ENCODE measurements at regions not wholly inside any gene's neighbourhood (a gene's known extent, or its start where the extent isn't known, plus 50 kb on each side); places are given as distances from the start of the nearest gene placed in this dataset.
A peak's percentile ranks its signal among the peaks of the same experiment; 100 is the strongest.

- no peak for TF ChIP-seq ERG (CRISPR knock-in tag; IDR thresholded peaks at IDR 0.05)
- TF ChIP-seq USF1 (CRISPR knock-in tag; IDR thresholded peaks at IDR 0.05), result no peak
These were observed 260.2 kb downstream of the DTWD2 start (continued) for GRCh38 chr5:118728191-118728590.

GRCh38 chr5:118726891-118727290 is 261.5 kb downstream of the DTWD2 start:
- ATAC-seq, result no peak
- CTCF ChIA-PET, result no interaction called here
- peaks cover 24% of the 10 kb centered on the region for H3K4me1 Mint-ChIP-seq

GRCh38 chr5:118723021-118723338 is 265.4 kb downstream of the DTWD2 start:
- Mint-ChIP-seq H3K36me3 (peaks cover 6% of the 10 kb centered on the region; the same call in 1 of the 2 replicates), H3K27me3 (ENCODE audit: low read depth) (no peaks in the 10 kb centered on the region), H3K4me1 (peaks cover 12% of the 10 kb centered on the region), H3K4me3 (no peak overlapping the region), H3K27ac (no peak overlapping the region), H3K9me3 (peaks cover 19% of the 10 kb centered on the region)
- DNase-seq (ENCODE audit: low spot score) (no peak), ATAC-seq (no peak)
- ChIA-PET CTCF (interaction anchor here (0.6 kb wide), 1 partner anchor 62 kb away, joined by 3 read pairs; no protein-coding TSS in a partner anchor), POLR2A (no interaction called here)
- no peak for TF ChIP-seq MLX (CRISPR knock-in tag; IDR thresholded peaks at IDR 0.05)
- TF ChIP-seq GRHL2 (CRISPR knock-in tag; IDR thresholded peaks at IDR 0.05; ENCODE audit: insufficient replicate concordance, severe bottlenecking), result no peak
- TF ChIP-seq TP53 (CRISPR knock-in tag; IDR thresholded peaks at IDR 0.05), result no peak
- no peak for TF ChIP-seq ARID4B (CRISPR knock-in tag; IDR thresholded peaks at IDR 0.05; ENCODE audit: borderline replicate concordance)
- TF ChIP-seq RELA (CRISPR knock-in tag; IDR thresholded peaks at IDR 0.05; ENCODE audit: borderline replicate concordance), result no peak
- no peak for TF ChIP-seq ZNF671 (CRISPR knock-in tag; IDR thresholded peaks at IDR 0.05)
- no peak for TF ChIP-seq ZNF425 (CRISPR knock-in tag; conservative IDR thresholded peaks at IDR 0.05)

More at GRCh38 chr5:118726891-118727290, 261.5 kb downstream of the DTWD2 start:
- Mint-ChIP-seq H3K27me3 (ENCODE audit: low read depth) (no peaks in the 10 kb centered on the region), H3K36me3 (peaks cover 3% of the 10 kb centered on the region; the same call in 1 of the 2 replicates), H3K4me3 (no peak overlapping the region), H3K9me3 (peaks cover 9% of the 10 kb centered on the region), H3K27ac (peak overlapping the region; percentile 8; the same call in 1 of the 2 replicates)
- no peak for DNase-seq (ENCODE audit: low spot score)
- POLR2A ChIA-PET, result no interaction called here
- TF ChIP-seq E2F4 (CRISPR knock-in tag; IDR thresholded peaks at IDR 0.05; ENCODE audit: borderline replicate concordance, low read depth) (no peak), CTCF (IDR thresholded peaks at IDR 0.05) (no peak)
